ENCODE measurements at regions not wholly inside any gene's neighbourhood (a gene's known extent, or its start where the extent isn't known, plus 50 kb on each side); places are given as distances from the start of the nearest gene placed in this dataset.

DNA sequence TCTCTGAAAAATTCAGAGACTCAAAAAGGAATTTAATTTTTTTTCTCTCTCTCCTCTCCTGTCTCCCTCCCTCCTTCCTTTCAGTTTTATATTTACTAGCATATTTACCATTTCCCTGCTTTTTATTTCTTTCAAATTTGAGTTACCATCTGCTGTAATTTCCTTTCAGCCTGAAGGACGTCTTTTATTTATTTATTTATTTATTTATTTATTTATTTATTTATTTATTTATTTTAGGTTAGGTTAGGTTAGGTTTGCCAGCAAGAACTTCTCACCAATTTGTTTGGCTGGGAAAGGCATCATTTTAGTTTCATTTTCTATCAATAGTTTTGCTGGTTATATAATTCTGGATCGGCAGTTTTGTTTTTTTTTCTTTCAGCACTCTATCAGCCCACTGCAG, 231.7 kb upstream of the ZRANB2 start:
- no peaks in the 10 kb centered on the region for H3K9me3 ChIP-seq (ENCODE audit: control insufficient read depth, insufficient read depth, low read depth, low read length)
- TF ChIP-seq ZNF555 (tag by site-specific recombination; conservative IDR thresholded peaks at IDR 0.05) (peak; percentile 64), ZNF558 (tag by site-specific recombination; IDR thresholded peaks at IDR 0.05) (no peak), ZNF324 (tag by site-specific recombination; IDR thresholded peaks at IDR 0.05) (no peak), ZNF530 (tag by site-specific recombination; IDR thresholded peaks at IDR 0.05; ENCODE audit: low read depth) (0 out of 2 replicates have a peak, but pooled peaks have one; percentile 11), ZNF585B (tag by site-specific recombination; IDR thresholded peaks at IDR 0.05) (no peak), ZNF202 (tag by site-specific recombination; IDR thresholded peaks at IDR 0.05; ENCODE audit: borderline replicate concordance) (0 out of 2 replicates have a peak, but pooled peaks have one; percentile 27), ZNF223 (tag by site-specific recombination; IDR thresholded peaks at IDR 0.05) (no peak), ZNF785 (tag by site-specific recombination; IDR thresholded peaks at IDR 0.05) (no peak), REPIN1 (tag by site-specific recombination; IDR thresholded peaks at IDR 0.05; ENCODE audit: low read depth) (no peak), HOXD13 (CRISPR knock-in tag; IDR thresholded peaks at IDR 0.05; ENCODE audit: borderline replicate concordance) (no peak), ZNF426 (tag by site-specific recombination; IDR thresholded peaks at IDR 0.05) (peak; percentile 50), ZNF623 (tag by site-specific recombination; IDR thresholded peaks at IDR 0.05) (peak; percentile 25; the same call in 1 of the 2 replicates), ZNF394 (tag by site-specific recombination; IDR thresholded peaks at IDR 0.05; ENCODE audit: borderline replicate concordance) (peak; percentile 74; the same call in 1 of the 2 replicates), ZNF24 (tag by site-specific recombination; IDR thresholded peaks at IDR 0.05) (no peak), ZFP3 (tag by site-specific recombination; IDR thresholded peaks at IDR 0.05; ENCODE audit: low read depth) (no peak), ZBTB8A (tag by site-specific recombination; IDR thresholded peaks at IDR 0.05) (0 out of 2 replicates have a peak, but pooled peaks have one; percentile 25), ZNF560 (tag by site-specific recombination; IDR thresholded peaks at IDR 0.05; ENCODE audit: borderline replicate concordance) (0 out of 2 replicates have a peak, but pooled peaks have one; percentile 13), ZNF140 (tag by site-specific recombination; IDR thresholded peaks at IDR 0.05) (peak; percentile 50; the same call in 1 of the 2 replicates), ZNF654 (tag by site-specific recombination; IDR thresholded peaks at IDR 0.05; ENCODE audit: low read depth) (0 out of 2 replicates have a peak, but pooled peaks have one; percentile 7)
- TF ChIP-seq, protein P1, sequence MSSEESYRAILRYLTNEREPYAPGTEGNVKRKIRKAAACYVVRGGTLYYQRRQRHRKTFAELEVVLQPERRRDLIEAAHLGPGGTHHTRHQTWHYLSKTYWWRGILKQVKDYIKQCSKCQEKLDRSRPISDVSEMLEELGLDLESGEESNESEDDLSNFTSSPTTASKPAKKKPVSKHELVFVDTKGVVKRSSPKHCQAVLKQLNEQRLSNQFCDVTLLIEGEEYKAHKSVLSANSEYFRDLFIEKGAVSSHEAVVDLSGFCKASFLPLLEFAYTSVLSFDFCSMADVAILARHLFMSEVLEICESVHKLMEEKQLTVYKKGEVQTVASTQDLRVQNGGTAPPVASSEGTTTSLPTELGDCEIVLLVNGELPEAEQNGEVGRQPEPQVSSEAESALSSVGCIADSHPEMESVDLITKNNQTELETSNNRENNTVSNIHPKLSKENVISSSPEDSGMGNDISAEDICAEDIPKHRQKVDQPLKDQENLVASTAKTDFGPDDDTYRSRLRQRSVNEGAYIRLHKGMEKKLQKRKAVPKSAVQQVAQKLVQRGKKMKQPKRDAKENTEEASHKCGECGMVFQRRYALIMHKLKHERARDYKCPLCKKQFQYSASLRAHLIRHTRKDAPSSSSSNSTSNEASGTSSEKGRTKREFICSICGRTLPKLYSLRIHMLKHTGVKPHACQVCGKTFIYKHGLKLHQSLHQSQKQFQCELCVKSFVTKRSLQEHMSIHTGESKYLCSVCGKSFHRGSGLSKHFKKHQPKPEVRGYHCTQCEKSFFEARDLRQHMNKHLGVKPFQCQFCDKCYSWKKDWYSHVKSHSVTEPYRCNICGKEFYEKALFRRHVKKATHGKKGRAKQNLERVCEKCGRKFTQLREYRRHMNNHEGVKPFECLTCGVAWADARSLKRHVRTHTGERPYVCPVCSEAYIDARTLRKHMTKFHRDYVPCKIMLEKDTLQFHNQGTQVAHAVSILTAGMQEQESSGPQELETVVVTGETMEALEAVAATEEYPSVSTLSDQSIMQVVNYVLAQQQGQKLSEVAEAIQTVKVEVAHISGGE (tag by site-specific recombination; conservative IDR thresholded peaks at IDR 0.05; ENCODE audit: low read depth), result peak; percentile 61
- TF ChIP-seq, protein P2, sequence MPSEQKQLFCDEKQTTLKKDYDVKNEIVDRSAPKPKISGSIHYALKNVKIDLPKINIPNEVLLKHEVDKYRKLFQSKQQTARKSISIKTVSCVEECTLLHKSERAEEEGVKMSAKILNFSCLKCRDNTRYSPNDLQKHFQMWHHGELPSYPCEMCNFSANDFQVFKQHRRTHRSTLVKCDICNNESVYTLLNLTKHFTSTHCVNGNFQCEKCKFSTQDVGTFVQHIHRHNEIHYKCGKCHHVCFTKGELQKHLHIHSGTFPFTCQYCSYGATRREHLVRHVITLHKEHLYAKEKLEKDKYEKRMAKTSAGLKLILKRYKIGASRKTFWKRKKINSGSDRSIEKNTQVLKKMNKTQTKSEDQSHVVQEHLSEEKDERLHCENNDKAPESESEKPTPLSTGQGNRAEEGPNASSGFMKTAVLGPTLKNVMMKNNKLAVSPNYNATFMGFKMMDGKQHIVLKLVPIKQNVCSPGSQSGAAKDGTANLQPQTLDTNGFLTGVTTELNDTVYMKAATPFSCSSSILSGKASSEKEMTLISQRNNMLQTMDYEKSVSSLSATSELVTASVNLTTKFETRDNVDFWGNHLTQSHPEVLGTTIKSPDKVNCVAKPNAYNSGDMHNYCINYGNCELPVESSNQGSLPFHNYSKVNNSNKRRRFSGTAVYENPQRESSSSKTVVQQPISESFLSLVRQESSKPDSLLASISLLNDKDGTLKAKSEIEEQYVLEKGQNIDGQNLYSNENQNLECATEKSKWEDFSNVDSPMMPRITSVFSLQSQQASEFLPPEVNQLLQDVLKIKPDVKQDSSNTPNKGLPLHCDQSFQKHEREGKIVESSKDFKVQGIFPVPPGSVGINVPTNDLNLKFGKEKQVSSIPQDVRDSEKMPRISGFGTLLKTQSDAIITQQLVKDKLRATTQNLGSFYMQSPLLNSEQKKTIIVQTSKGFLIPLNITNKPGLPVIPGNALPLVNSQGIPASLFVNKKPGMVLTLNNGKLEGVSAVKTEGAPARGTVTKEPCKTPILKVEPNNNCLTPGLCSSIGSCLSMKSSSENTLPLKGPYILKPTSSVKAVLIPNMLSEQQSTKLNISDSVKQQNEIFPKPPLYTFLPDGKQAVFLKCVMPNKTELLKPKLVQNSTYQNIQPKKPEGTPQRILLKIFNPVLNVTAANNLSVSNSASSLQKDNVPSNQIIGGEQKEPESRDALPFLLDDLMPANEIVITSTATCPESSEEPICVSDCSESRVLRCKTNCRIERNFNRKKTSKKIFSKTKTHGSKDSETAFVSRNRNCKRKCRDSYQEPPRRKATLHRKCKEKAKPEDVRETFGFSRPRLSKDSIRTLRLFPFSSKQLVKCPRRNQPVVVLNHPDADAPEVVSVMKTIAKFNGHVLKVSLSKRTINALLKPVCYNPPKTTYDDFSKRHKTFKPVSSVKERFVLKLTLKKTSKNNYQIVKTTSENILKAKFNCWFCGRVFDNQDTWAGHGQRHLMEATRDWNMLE (tag by site-specific recombination; conservative IDR thresholded peaks at IDR 0.05; ENCODE audit: low read depth), result peak; percentile 64
- TF ChIP-seq, protein P3, sequence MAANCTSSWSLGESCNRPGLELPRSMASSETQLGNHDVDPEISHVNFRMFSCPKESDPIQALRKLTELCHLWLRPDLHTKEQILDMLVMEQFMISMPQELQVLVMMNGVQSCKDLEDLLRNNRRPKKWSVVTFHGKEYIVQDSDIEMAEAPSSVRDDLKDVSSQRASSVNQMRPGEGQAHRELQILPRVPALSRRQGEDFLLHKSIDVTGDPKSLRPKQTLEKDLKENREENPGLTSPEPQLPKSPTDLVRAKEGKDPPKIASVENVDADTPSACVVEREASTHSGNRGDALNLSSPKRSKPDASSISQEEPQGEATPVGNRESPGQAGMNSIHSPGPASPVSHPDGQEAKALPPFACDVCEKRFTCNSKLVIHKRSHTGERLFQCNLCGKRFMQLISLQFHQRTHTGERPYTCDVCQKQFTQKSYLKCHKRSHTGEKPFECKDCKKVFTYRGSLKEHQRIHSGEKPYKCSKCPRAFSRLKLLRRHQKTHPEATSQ (tag by site-specific recombination; IDR thresholded peaks at IDR 0.05), result no peak
- ChIA-PET POLR2A (no interaction called here), CTCF (no interaction called here)
- no peak overlapping the region for H3K4me3 ChIP-seq (ENCODE audit: low read depth, low read length)
- no peak overlapping the region for H3K27ac ChIP-seq (ENCODE audit: extremely low read depth, low read depth, low read length)
- no peaks in the 10 kb centered on the region for H3K4me1 ChIP-seq (ENCODE audit: control insufficient read depth, insufficient read depth, low read length)
- H3K36me3 ChIP-seq (ENCODE audit: control insufficient read depth in 2 of 2, insufficient read depth in 1 of 2, low read length in 2 of 2), result no peaks in the 10 kb centered on the region
